Upper lobe of left lung (tissue), 4 donors: ENCODE measurements at regions not wholly inside any gene's neighbourhood (a gene's known extent, or its start where the extent isn't known, plus 50 kb on each side); places are given as distances from the start of the nearest gene placed in this dataset.

Source experiments
- EP300 ChIP-seq, 4 donors: sonication (generic); formaldehyde crosslinking; IDR thresholded peaks; one replicate each; pipeline ENCODE4 v1.5.1; 2017; ENCODE audit warnings: antibody characterized with exemption in 4 of 4, control low read depth in 2 of 4
- POLR2A ChIP-seq, 4 donors: fragments of 450-650 bp; IDR thresholded peaks; one replicate each; pipeline ENCODE4 v1.5.1; 2016 to 2017; ENCODE audit warnings: antibody characterized with exemption in 4 of 4, mild to moderate bottlenecking in 2 of 4
- POLR2AphosphoS5 ChIP-seq, 2 donors: sonication (generic); formaldehyde crosslinking; IDR thresholded peaks; one replicate each; pipeline ENCODE4 v1.5.1; 2017; ENCODE audit warnings: antibody characterized with exemption in 2 of 2
- TF ChIP-seq, protein P1 (sequence below), 6 experiments: fragments of 450-650 bp in 4 of 6; fragments of 200-600 bp in 2 of 6; sonication (generic) in 2 of 6; IDR thresholded peaks; one replicate each; pipeline ENCODE4 v1.5.1; 2016 to 2019; ENCODE audit warnings: antibody characterized with exemption in 6 of 6

DNA sequence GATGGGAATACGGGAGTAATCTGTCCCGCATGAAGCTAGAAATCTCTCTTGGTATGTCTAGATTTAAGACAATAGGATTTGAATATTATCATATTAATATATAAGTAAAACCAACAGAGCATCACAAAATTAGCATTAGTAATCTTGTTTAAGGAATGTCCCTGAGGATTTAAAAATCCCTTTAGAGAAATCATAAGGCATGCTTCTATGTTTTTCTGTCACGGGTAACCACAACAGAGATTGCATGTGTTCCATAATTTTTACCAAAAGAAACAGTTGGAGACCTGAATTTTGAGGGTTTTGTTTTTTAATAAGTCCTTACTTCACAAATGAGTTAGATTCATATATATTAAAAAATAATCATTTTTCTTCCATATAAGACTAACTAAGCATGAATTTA is 146.8 kb downstream of the GJA1 start:
- TF ChIP-seq EP300 (IDR thresholded peaks at IDR 0.05) (no peak), POLR2AphosphoS5 (IDR thresholded peaks at IDR 0.05) (no peak), POLR2A (IDR thresholded peaks at IDR 0.05) (no peak)
- TF ChIP-seq, protein P1, sequence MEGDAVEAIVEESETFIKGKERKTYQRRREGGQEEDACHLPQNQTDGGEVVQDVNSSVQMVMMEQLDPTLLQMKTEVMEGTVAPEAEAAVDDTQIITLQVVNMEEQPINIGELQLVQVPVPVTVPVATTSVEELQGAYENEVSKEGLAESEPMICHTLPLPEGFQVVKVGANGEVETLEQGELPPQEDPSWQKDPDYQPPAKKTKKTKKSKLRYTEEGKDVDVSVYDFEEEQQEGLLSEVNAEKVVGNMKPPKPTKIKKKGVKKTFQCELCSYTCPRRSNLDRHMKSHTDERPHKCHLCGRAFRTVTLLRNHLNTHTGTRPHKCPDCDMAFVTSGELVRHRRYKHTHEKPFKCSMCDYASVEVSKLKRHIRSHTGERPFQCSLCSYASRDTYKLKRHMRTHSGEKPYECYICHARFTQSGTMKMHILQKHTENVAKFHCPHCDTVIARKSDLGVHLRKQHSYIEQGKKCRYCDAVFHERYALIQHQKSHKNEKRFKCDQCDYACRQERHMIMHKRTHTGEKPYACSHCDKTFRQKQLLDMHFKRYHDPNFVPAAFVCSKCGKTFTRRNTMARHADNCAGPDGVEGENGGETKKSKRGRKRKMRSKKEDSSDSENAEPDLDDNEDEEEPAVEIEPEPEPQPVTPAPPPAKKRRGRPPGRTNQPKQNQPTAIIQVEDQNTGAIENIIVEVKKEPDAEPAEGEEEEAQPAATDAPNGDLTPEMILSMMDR (IDR thresholded peaks at IDR 0.05), result no peak
